Right atrium auricular region (tissue), 2 donors: ENCODE measurements at regions not wholly inside any gene's neighbourhood (a gene's known extent, or its start where the extent isn't known, plus 50 kb on each side); places are given as distances from the start of the nearest gene placed in this dataset.

Experiments
- DNase-seq: peaks from one replicate; pipeline ENCODE4 v3.0.0-alpha.2; 2019; ENCODE audit warnings: low spot score
- H3K27ac ChIP-seq, 2 donors: fragments of 200-600 bp; sonication (generic); 1 replicate in 1 of 2; 2 replicates in 1 of 2; pipeline ENCODE4 v1.5.1; 2016 to 2019
- H3K27me3 ChIP-seq, 2 donors: fragments of 200-600 bp; sonication (generic); one replicate each; pipeline versions ENCODE4 v1.5.1 to v1.6.0; 2017 to 2019
- H3K36me3 ChIP-seq: fragments of 200-600 bp; sonication (generic); one replicate; pipeline ENCODE4 v1.5.1; 2016
- H3K4me1 ChIP-seq, 2 donors: fragments of 200-600 bp; sonication (generic); one replicate each; pipeline versions ENCODE4 v1.5.1 to v1.6.0; 2017 to 2019
- H3K4me3 ChIP-seq, 2 donors: fragments of 200-600 bp; sonication (generic); 1 replicate in 1 of 2; 2 replicates in 1 of 2; pipeline ENCODE4 v1.5.1; 2017 to 2019; ENCODE audit warnings: mild to moderate bottlenecking in 1 of 2, moderate library complexity in 1 of 2
- H3K9me3 ChIP-seq, 2 donors: fragments of 200-600 bp; sonication (generic); one replicate each; pipeline ENCODE4 v1.5.1; 2019
- CTCF ChIP-seq, 2 donors: fragments of 200-600 bp; sonication (generic); IDR thresholded peaks; one replicate each; pipeline ENCODE4 v1.5.1; 2019; ENCODE audit warnings: antibody characterized with exemption in 2 of 2

GRCh38 chrX:104330966-104331365 is 76.2 kb upstream of the ESX1 start:
- DNase-seq, result no peak
- no peak for TF ChIP-seq CTCF (IDR thresholded peaks at IDR 0.05)
- no peaks in the 10 kb centered on the region for H3K27me3 ChIP-seq
- no peak overlapping the region for H3K27ac ChIP-seq
- H3K9me3 ChIP-seq, result no peaks in the 10 kb centered on the region
- no peaks in the 10 kb centered on the region for H3K36me3 ChIP-seq
- H3K4me3 ChIP-seq, result no peak overlapping the region
- H3K4me1 ChIP-seq, result no peaks in the 10 kb centered on the region

GRCh38 chrX:104329731-104330130 is 75.0 kb upstream of the ESX1 start:
- H3K27ac ChIP-seq, result no peak overlapping the region

GRCh38 chrX:104325213-104325585 is 70.5 kb upstream of the ESX1 start:
- no peaks in the 10 kb centered on the region for H3K4me1 ChIP-seq
- no peaks in the 10 kb centered on the region for H3K9me3 ChIP-seq
- no peak overlapping the region for H3K4me3 ChIP-seq
- no peaks in the 10 kb centered on the region for H3K36me3 ChIP-seq
- no peak for TF ChIP-seq CTCF (IDR thresholded peaks at IDR 0.05)
- H3K27me3 ChIP-seq, result no peaks in the 10 kb centered on the region
- no peak overlapping the region for H3K27ac ChIP-seq
- no peak for DNase-seq

More at GRCh38 chrX:104329731-104330130, 75.0 kb upstream of the ESX1 start:
- Histone ChIP-seq H3K4me1 (no peaks in the 10 kb centered on the region), H3K36me3 (no peaks in the 10 kb centered on the region), H3K4me3 (no peak overlapping the region), H3K27me3 (no peaks in the 10 kb centered on the region), H3K9me3 (no peaks in the 10 kb centered on the region)
- no peak for TF ChIP-seq CTCF (IDR thresholded peaks at IDR 0.05)
- DNase-seq, result no peak

GRCh38 chrX:104324461-104325212 is 69.9 kb upstream of the ESX1 start:
- no peaks in the 10 kb centered on the region for H3K4me1 ChIP-seq
- no peaks in the 10 kb centered on the region for H3K9me3 ChIP-seq
- H3K4me3 ChIP-seq, result no peak overlapping the region
- H3K36me3 ChIP-seq, result no peaks in the 10 kb centered on the region
- H3K27ac ChIP-seq, result no peak overlapping the region
- H3K27me3 ChIP-seq, result no peaks in the 10 kb centered on the region
- DNase-seq, result no peak
- no peak for TF ChIP-seq CTCF (IDR thresholded peaks at IDR 0.05)

- Histone ChIP-seq H3K27me3 (no peaks in the 10 kb centered on the region), H3K9me3 (no peaks in the 10 kb centered on the region), H3K4me3 (no peak overlapping the region), H3K27ac (no peak overlapping the region), H3K36me3 (no peaks in the 10 kb centered on the region), H3K4me1 (no peaks in the 10 kb centered on the region)
- DNase-seq, result no peak
- no peak for TF ChIP-seq CTCF (IDR thresholded peaks at IDR 0.05)
Measured at GRCh38 chrX:104319346-104319745, 64.6 kb upstream of the ESX1 start.
